ENCODE measurements at regions not wholly inside any gene's neighbourhood (a gene's known extent, or its start where the extent isn't known, plus 50 kb on each side); places are given as distances from the start of the nearest gene placed in this dataset.

GRCh38 chr6:78810698-78811097 lies 56.7 kb upstream of the IRAK1BP1 start:
- DNase-seq, result no peak

All from NCI-H1105 (cell line).